ENCODE measurements at regions not wholly inside any gene's neighbourhood (a gene's known extent, or its start where the extent isn't known, plus 50 kb on each side); places are given as distances from the start of the nearest gene placed in this dataset.
"Not testable (repeated sequence)": the region's sequence is repeated elsewhere in the genome, so short reads cannot be mapped to it uniquely, and the experiment has no call there.

DNA sequence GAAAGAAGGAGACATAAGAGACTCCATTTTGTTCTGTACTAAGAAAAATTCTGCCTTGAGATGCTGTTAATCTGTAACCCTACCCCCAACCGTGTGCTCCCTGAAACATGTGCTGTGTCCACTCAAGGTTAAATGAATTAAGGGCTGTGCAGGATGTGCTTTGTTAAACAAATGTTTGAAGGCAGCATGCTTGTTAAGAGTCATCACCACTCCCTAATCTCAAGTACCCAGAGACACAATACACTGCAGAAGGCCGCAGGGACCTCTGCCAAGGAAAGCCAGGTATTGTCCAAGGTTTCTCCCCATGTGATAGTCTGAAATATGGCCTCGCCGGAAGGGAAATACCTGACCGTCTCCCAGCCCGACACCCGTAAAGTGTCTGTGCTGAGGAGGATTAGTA, 152.4 kb upstream of the NOTCH2NLA start:
- not testable (repeated sequence) for H3K4me1 ChIP-seq (ENCODE audit: control insufficient read depth in 1 of 2, low read depth in 2 of 2); H3K9me3 ChIP-seq; H3K36me3 ChIP-seq; DNase-seq (ENCODE audit: low spot score); H3K27me3 ChIP-seq (replicated peaks; ENCODE audit: insufficient read depth); H3K4me3 ChIP-seq; ATAC-seq (ENCODE audit: insufficient number of reproducible peaks, low FRiP score, low read depth); H3K27ac ChIP-seq

- DNase-seq (ENCODE audit: low spot score): not testable (repeated sequence)
- ATAC-seq (ENCODE audit: insufficient number of reproducible peaks, low FRiP score, low read depth): peak; percentile 90
Observed at GRCh38 chr1:146376708-146377496, 148.1 kb upstream of the NOTCH2NLA start.

DNA sequence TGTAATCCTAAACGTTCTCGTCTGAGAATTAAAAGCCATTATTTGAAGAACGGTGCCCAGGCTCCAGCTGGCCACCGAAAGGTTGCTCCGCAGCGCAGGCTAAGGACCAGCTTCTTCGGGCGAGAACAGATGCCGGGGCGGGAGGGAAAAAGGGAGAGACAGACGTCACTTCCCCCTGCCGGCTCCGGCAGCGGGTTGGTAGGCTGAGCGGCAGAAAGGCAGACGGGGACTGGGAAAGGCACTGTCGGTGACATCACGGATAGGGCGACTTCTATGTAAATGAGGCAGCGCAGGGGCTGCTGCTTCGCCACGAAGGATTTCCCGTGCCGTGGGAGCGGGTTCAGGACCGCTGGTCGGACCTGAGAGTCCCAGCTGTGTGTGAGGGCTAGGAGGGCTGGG, 147.5 kb upstream of the NOTCH2NLA start:
- not testable (repeated sequence) for H3K4me1 ChIP-seq (ENCODE audit: control insufficient read depth in 1 of 2, low read depth in 2 of 2); H3K36me3 ChIP-seq; H3K9me3 ChIP-seq; H3K27me3 ChIP-seq (replicated peaks; ENCODE audit: insufficient read depth)
- H3K4me3 ChIP-seq: peak overlapping the region; percentile 66
- peak; percentile 57 for DNase-seq (ENCODE audit: low spot score)
- H3K27ac ChIP-seq: peak overlapping the region in 1 of 2 donors; percentile 58
- peak; percentile 72 for ATAC-seq (ENCODE audit: insufficient number of reproducible peaks, low FRiP score, low read depth)

More at GRCh38 chr1:146376708-146377496, 148.1 kb upstream of the NOTCH2NLA start:
- H3K27me3 ChIP-seq (replicated peaks; ENCODE audit: insufficient read depth); H3K36me3 ChIP-seq; H3K4me1 ChIP-seq (ENCODE audit: control insufficient read depth in 1 of 2, low read depth in 2 of 2); H3K9me3 ChIP-seq: not testable (repeated sequence)
- Histone ChIP-seq H3K27ac (peak overlapping the region; percentile 91 to 94), H3K4me3 (peak overlapping the region; percentile 74)

DNA sequence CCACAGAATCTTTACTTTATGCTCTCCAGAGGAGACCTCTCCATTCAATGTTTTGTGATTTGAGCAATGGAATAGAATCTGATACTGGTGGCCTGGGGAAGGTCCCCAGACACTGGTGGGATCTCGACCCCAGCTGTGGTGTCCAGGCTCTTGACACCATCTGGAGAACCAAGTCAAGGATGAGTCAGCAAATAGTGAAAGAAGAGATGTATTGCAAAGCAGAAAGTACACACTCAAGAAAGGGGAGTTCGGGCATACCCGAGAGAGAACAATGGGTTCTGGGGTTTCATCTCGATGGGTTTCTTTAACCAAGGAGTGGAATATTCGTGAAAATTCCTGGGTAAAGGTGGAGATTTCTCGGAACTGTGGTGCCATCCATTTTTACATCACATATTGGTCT, 146.3 kb upstream of the NOTCH2NLA start:
- H3K4me3 ChIP-seq; H3K27ac ChIP-seq; H3K9me3 ChIP-seq; H3K36me3 ChIP-seq; DNase-seq (ENCODE audit: low spot score); H3K4me1 ChIP-seq (ENCODE audit: control insufficient read depth in 1 of 2, low read depth in 2 of 2); H3K27me3 ChIP-seq (replicated peaks; ENCODE audit: insufficient read depth); ATAC-seq (ENCODE audit: insufficient number of reproducible peaks, low FRiP score, low read depth): not testable (repeated sequence)

DNA sequence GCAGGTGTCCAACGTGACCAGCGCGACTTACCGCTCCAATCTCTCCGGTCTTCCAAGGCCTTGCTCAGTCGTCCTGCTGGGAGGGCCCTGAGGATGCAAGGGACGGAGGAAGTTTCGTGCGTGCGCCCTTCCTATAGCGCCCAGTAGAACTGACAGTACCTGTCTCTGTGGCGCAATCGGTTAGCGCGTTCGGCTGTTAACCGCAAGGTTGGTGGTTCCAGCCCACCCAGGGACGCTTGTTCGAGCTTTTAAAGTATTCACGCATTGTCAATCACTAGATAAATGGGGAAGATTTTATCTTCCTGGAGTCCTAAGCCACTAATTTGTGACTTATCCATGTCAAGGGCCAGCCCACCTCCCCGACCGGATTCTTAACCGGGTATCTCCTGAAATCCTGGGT, 141.1 kb upstream of the NOTCH2NLA start:
- not testable (repeated sequence) for H3K36me3 ChIP-seq; H3K27me3 ChIP-seq (replicated peaks; ENCODE audit: insufficient read depth); H3K4me1 ChIP-seq (ENCODE audit: control insufficient read depth in 1 of 2, low read depth in 2 of 2); DNase-seq (ENCODE audit: low spot score); ATAC-seq (ENCODE audit: insufficient number of reproducible peaks, low FRiP score, low read depth); H3K9me3 ChIP-seq
- peak overlapping the region; percentile 66 to 71 for H3K27ac ChIP-seq
- peak overlapping the region; percentile 64 for H3K4me3 ChIP-seq

GRCh38 chr1:146355373-146355772, 126.6 kb upstream of the NOTCH2NLA start:
- DNase-seq (ENCODE audit: low spot score); H3K36me3 ChIP-seq; H3K4me1 ChIP-seq (ENCODE audit: control insufficient read depth in 1 of 2, low read depth in 2 of 2); H3K4me3 ChIP-seq; H3K27ac ChIP-seq; H3K27me3 ChIP-seq (replicated peaks; ENCODE audit: insufficient read depth); H3K9me3 ChIP-seq; ATAC-seq (ENCODE audit: insufficient number of reproducible peaks, low FRiP score, low read depth): not testable (repeated sequence)

- H3K36me3 ChIP-seq; H3K9me3 ChIP-seq; H3K4me1 ChIP-seq (ENCODE audit: control insufficient read depth in 1 of 2, low read depth in 2 of 2); H3K27ac ChIP-seq; ATAC-seq (ENCODE audit: insufficient number of reproducible peaks, low FRiP score, low read depth); DNase-seq (ENCODE audit: low spot score); H3K27me3 ChIP-seq (replicated peaks; ENCODE audit: insufficient read depth); H3K4me3 ChIP-seq: not testable (repeated sequence)
Observed at GRCh38 chr1:146326863-146327262, 98.0 kb upstream of the NOTCH2NLA start.

DNA sequence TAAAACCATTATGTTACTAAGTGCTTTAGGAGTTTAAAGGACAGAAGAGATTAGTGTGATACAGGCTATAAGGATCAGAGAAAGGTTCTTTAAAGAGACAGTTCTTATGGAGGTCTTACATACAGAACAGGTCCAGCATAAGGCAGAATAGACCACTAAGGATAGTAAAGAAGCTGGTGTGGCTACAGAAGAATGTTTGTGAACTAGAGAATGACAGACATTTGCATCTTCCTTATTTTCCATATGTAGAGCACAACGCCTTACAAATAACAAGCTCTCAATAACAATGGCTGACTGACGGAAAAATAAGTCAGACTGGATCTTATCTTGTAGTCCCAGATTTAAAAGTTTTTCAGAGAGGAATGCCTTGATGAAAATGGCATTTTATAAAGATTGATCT, 95.6 kb upstream of the NOTCH2NLA start:
- DNase-seq (ENCODE audit: low spot score); H3K27me3 ChIP-seq (replicated peaks; ENCODE audit: insufficient read depth); ATAC-seq (ENCODE audit: insufficient number of reproducible peaks, low FRiP score, low read depth): not testable (repeated sequence)

GRCh38 chr1:146323302-146323701, 94.5 kb upstream of the NOTCH2NLA start:
- not testable (repeated sequence) for H3K27ac ChIP-seq; ATAC-seq (ENCODE audit: insufficient number of reproducible peaks, low FRiP score, low read depth); DNase-seq (ENCODE audit: low spot score); H3K27me3 ChIP-seq (replicated peaks; ENCODE audit: insufficient read depth); H3K4me3 ChIP-seq; H3K4me1 ChIP-seq (ENCODE audit: control insufficient read depth in 1 of 2, low read depth in 2 of 2); H3K36me3 ChIP-seq; H3K9me3 ChIP-seq

More for the DNA sequence above, 95.6 kb upstream of the NOTCH2NLA start:
- not testable (repeated sequence) for H3K27ac ChIP-seq; H3K36me3 ChIP-seq; H3K4me1 ChIP-seq (ENCODE audit: control insufficient read depth in 1 of 2, low read depth in 2 of 2); H3K4me3 ChIP-seq; H3K9me3 ChIP-seq

GRCh38 chr1:146322893-146323292, 94.1 kb upstream of the NOTCH2NLA start:
- not testable (repeated sequence) for DNase-seq (ENCODE audit: low spot score); H3K27ac ChIP-seq; H3K4me3 ChIP-seq; H3K4me1 ChIP-seq (ENCODE audit: control insufficient read depth in 1 of 2, low read depth in 2 of 2); H3K27me3 ChIP-seq (replicated peaks; ENCODE audit: insufficient read depth); H3K9me3 ChIP-seq; H3K36me3 ChIP-seq
- peak; percentile 80 for ATAC-seq (ENCODE audit: insufficient number of reproducible peaks, low FRiP score, low read depth)

DNA sequence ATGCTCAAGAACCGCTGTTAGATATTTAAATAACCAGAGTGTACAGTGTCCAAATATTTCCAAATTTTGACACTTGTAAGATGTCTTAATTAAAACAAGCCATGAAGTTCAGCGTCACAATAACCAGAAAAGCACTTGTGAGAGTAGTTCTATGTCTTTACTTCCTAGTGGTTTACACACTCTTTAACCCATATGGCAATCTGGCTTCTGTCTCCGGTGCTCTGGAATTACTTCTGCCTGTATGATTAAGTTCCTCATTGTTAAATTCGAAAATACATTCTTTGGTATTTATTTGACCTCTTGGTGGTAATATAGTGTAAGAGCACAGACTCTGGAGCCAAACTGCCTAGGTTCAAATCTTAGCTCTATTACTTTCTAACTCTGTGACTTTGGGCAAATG, 89.9 kb upstream of the NOTCH2NLA start:
- not testable (repeated sequence) for H3K36me3 ChIP-seq; H3K27ac ChIP-seq; H3K4me3 ChIP-seq; H3K9me3 ChIP-seq; H3K27me3 ChIP-seq (replicated peaks; ENCODE audit: insufficient read depth); DNase-seq (ENCODE audit: low spot score); H3K4me1 ChIP-seq (ENCODE audit: control insufficient read depth in 1 of 2, low read depth in 2 of 2); ATAC-seq (ENCODE audit: insufficient number of reproducible peaks, low FRiP score, low read depth)

DNA sequence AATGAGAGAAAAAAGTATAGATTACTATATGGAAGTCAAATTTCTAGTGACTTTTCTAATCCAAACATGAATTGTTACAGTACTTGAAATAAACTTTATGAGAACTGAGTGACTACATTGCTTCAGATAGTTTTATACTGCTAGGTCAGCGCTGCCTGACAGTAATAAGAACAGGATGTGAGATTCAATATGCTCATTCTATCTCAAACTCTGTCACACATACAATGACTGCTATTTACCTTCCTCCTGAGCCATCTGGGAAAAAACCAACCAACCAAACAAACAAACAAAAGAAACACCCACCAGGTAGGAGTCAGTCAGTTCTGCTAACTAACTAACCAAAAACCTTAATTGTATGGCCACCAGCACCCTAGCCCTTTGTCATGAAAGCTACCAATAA, 89.0 kb upstream of the NOTCH2NLA start:
- ATAC-seq (ENCODE audit: insufficient number of reproducible peaks, low FRiP score, low read depth); H3K36me3 ChIP-seq; H3K4me3 ChIP-seq; H3K27me3 ChIP-seq (replicated peaks; ENCODE audit: insufficient read depth); H3K9me3 ChIP-seq; H3K27ac ChIP-seq; H3K4me1 ChIP-seq (ENCODE audit: control insufficient read depth in 1 of 2, low read depth in 2 of 2); DNase-seq (ENCODE audit: low spot score): not testable (repeated sequence)

All from thoracic aorta (tissue), 2 donors.